OCI-LY7 (cell line): ENCODE measurements at regions not wholly inside any gene's neighbourhood (a gene's known extent, or its start where the extent isn't known, plus 50 kb on each side); places are given as distances from the start of the nearest gene placed in this dataset.

Experiments
- BruUV-seq: library from RNA; stranded (reverse); fragments of 400-500 nt; replicated peaks from 2 replicates; lab custom pipeline; 2021; lab: Mats Ljungman, UMichigan
- CTCF ChIA-PET: fragments of 300-600 bp; sonication (Branson Sonifier 250); formaldehyde crosslinking; loops from one replicate; lab custom pipeline; 2022; ENCODE audit warnings: antibody characterized with exemption; ENCODE audit not compliant: unreplicated experiment; lab: Charles Lee
- POLR2A ChIA-PET: fragments of 300-600 bp; sonication (Branson Sonifier 250); formaldehyde crosslinking; loops from one replicate; lab custom pipeline; 2022; ENCODE audit warnings: antibody characterized with exemption; lab: Charles Lee
- DNase-seq: peaks from one replicate; pipeline ENCODE4 v3.0.0-alpha.2; 2015; ENCODE audit warnings: low spot score
- H2AFZ ChIP-seq: fragments of 200-600 bp; sonication (generic), shearing (Covaris generic); 2 replicates; pipeline ENCODE4 v1.6.1; 2014; ENCODE audit warnings: mild to moderate bottlenecking, antibody characterized with exemption, low read length, moderate library complexity
- H3K27ac ChIP-seq: fragments of 200-600 bp; sonication (generic); 2 replicates; pipeline ENCODE4 v1.5.1; 2014; ENCODE audit warnings: mixed run types, low read depth, mild to moderate bottlenecking, moderate library complexity, low read length, inconsistent platforms; ENCODE audit not compliant: poor library complexity, severe bottlenecking
- H3K36me3 ChIP-seq: fragments of 200-600 bp; sonication (generic); 2 replicates; pipeline ENCODE4 v1.6.1; 2014; ENCODE audit warnings: mild to moderate bottlenecking, antibody characterized with exemption, low read length, moderate library complexity, mixed read lengths; ENCODE audit not compliant: insufficient read depth
- H3K4me1 ChIP-seq: fragments of 200-600 bp; sonication (generic); 2 replicates; pipeline ENCODE4 v1.5.1; 2014; ENCODE audit warnings: mild to moderate bottlenecking, low read length; ENCODE audit not compliant: insufficient read depth, poor library complexity, severe bottlenecking
- H3K4me2 ChIP-seq: fragments of 200-600 bp; sonication (generic); 2 replicates; pipeline ENCODE4 v1.6.1; 2014; ENCODE audit warnings: mild to moderate bottlenecking, low read length
- H3K4me3 ChIP-seq: fragments of 200-600 bp; sonication (generic); 2 replicates; pipeline ENCODE4 v1.5.1; 2014; ENCODE audit warnings: mild to moderate bottlenecking, low read depth, low read length; ENCODE audit not compliant: poor library complexity, severe bottlenecking
- H3K79me2 ChIP-seq: fragments of 200-600 bp; sonication (generic); 2 replicates; pipeline ENCODE4 v1.6.1; 2016; ENCODE audit warnings: low read depth, mild to moderate bottlenecking, low read length, moderate library complexity, mixed read lengths; ENCODE audit not compliant: insufficient read depth
- H3K9me2 ChIP-seq: fragments of 200-600 bp; sonication (generic); 2 replicates; pipeline ENCODE4 v1.6.1; 2016; ENCODE audit warnings: mild to moderate bottlenecking, low read length, mixed read lengths; ENCODE audit not compliant: insufficient read depth
- H3K9me3 ChIP-seq: fragments of 200-600 bp; sonication (generic); 2 replicates; pipeline ENCODE4 v1.6.1; 2014; ENCODE audit warnings: mild to moderate bottlenecking, mixed run types, low read length, mixed read lengths
- H4K20me1 ChIP-seq: fragments of 200-600 bp; sonication (generic); 2 replicates; pipeline ENCODE4 v1.6.1; 2014; ENCODE audit warnings: mild to moderate bottlenecking, antibody characterized with exemption, low read length, moderate library complexity, mixed read lengths; ENCODE audit not compliant: insufficient read depth
- CTCF ChIP-seq: fragments of 200-600 bp; sonication (generic); conservative IDR thresholded peaks from 2 replicates; pipeline ENCODE4 v1.5.1; 2014; ENCODE audit warnings: mild to moderate bottlenecking, antibody characterized with exemption, low read length, moderate library complexity, mixed read lengths
- EZH2phosphoT487 ChIP-seq: fragments of 200-600 bp; sonication (generic); IDR thresholded peaks from 2 replicates; pipeline ENCODE4 v1.6.1; 2018; ENCODE audit warnings: low read depth, borderline replicate concordance, mild to moderate bottlenecking, mixed run types, antibody characterized with exemption, low read length, moderate library complexity, mixed read lengths
- intact Hi-C: fragments of 100-400 bp; cut with micrococcal nuclease; formaldehyde crosslinking; loops from one replicate; pipeline ENCODE4 v1.10.0; 2022; ENCODE audit not compliant: unreplicated experiment

DNA sequence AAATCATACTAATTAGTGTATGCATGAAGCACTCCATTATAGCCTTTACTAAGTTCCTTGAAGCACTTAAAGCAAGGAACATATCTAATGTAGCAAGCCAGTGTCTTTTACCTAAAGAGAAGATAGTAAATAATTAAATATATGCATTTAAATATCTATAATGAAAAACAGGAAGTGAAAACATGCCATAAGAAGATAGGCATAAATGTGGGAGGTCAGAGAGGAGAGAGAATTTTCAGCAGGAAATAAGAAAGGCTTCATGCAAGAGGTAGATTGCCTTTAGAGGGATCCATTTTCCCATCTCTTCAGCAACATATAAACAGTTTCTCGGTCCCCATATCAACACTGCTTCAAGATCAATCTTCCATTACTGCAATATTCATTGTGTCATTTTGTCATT lies 599.8 kb downstream of the FRK start:
- Histone ChIP-seq H3K4me1 (no peaks in the 10 kb centered on the region), H3K4me3 (no peak overlapping the region), H3K36me3 (no peaks in the 10 kb centered on the region), H3K9me3 (no peaks in the 10 kb centered on the region), H4K20me1 (no peaks in the 10 kb centered on the region), H3K27ac (no peak overlapping the region), H2AFZ (no peak overlapping the region), H3K79me2 (no peaks in the 10 kb centered on the region), H3K9me2 (no peaks in the 10 kb centered on the region), H3K4me2 (no peak overlapping the region)
- POLR2A ChIA-PET = interaction anchor here (0.6 kb wide), 1 partner anchor 112 kb away, joined by 3 read pairs; no protein-coding TSS in a partner anchor
- no TSS peak for BruUV-seq
- no peak for TF ChIP-seq EZH2phosphoT487
- TF ChIP-seq CTCF = no peak
- intact Hi-C loops = no loop called here
- DNase-seq = no peak
- CTCF ChIA-PET = no interaction called here

- H2AFZ ChIP-seq = no peak overlapping the region
- no TSS peak for BruUV-seq
- no peaks in the 10 kb centered on the region for H3K79me2 ChIP-seq
- no peak overlapping the region for H3K4me2 ChIP-seq
- intact Hi-C loops = no loop called here
- no peak overlapping the region for H3K4me3 ChIP-seq
- H3K4me1 ChIP-seq = no peaks in the 10 kb centered on the region
- H3K27ac ChIP-seq = no peak overlapping the region
- no peaks in the 10 kb centered on the region for H4K20me1 ChIP-seq
- no peaks in the 10 kb centered on the region for H3K36me3 ChIP-seq
- ChIA-PET CTCF (no interaction called here), POLR2A (no interaction called here)
- DNase-seq = no peak
- no peaks in the 10 kb centered on the region for H3K9me3 ChIP-seq
- TF ChIP-seq EZH2phosphoT487 = no peak
- TF ChIP-seq CTCF = no peak
- H3K9me2 ChIP-seq = no peaks in the 10 kb centered on the region
Measured at GRCh38 chr6:115456848-115457247, 603.8 kb downstream of the FRK start.

GRCh38 chr6:115443825-115444478 lies 616.7 kb downstream of the FRK start:
- ChIA-PET POLR2A (interaction anchor here (0.7 kb wide), 1 partner anchor 1213 kb away, joined by 4 read pairs; no protein-coding TSS in a partner anchor), CTCF (no interaction called here)
- no peak for TF ChIP-seq CTCF
- TF ChIP-seq EZH2phosphoT487 = no peak
- no peak for DNase-seq
- intact Hi-C loops = no loop called here
- Histone ChIP-seq H3K9me3 (no peaks in the 10 kb centered on the region), H3K36me3 (no peaks in the 10 kb centered on the region), H3K4me2 (no peak overlapping the region), H3K9me2 (no peaks in the 10 kb centered on the region), H3K79me2 (no peaks in the 10 kb centered on the region), H3K4me1 (no peaks in the 10 kb centered on the region), H4K20me1 (no peaks in the 10 kb centered on the region), H3K4me3 (no peak overlapping the region), H3K27ac (no peak overlapping the region), H2AFZ (no peak overlapping the region)
- BruUV-seq = no TSS peak
